HEK293 (cell line): ENCODE measurements at regions not wholly inside any gene's neighbourhood (a gene's known extent, or its start where the extent isn't known, plus 50 kb on each side); places are given as distances from the start of the nearest gene placed in this dataset.

Experiments used
- IKZF3 ChIP-seq: fragments of 450-650 bp; IDR thresholded peaks from 2 replicates; pipeline ENCODE4 v1.5.0; 2018; ENCODE audit warnings: missing biosample characterization, mild to moderate bottlenecking, missing genetic modification characterization, moderate library complexity
- KLF7 ChIP-seq: fragments of 450-650 bp; formaldehyde crosslinking; IDR thresholded peaks from 2 replicates; pipeline ENCODE4 v1.5.1; 2016; ENCODE audit warnings: missing biosample characterization, missing genetic modification characterization, borderline replicate concordance
- SP2 ChIP-seq: fragments of 450-650 bp; formaldehyde crosslinking; IDR thresholded peaks from 2 replicates; pipeline ENCODE4 v1.5.1; 2016; ENCODE audit warnings: missing biosample characterization, missing genetic modification characterization
- WT1 ChIP-seq: fragments of 450-650 bp; formaldehyde crosslinking; IDR thresholded peaks from 2 replicates; pipeline ENCODE4 v1.5.1; 2016; ENCODE audit warnings: missing biosample characterization, missing genetic modification characterization
- ZNF132 ChIP-seq: fragments of 450-650 bp; formaldehyde crosslinking; IDR thresholded peaks from 2 replicates; pipeline ENCODE4 v1.5.1; 2017; ENCODE audit warnings: missing biosample characterization, missing genetic modification characterization, borderline replicate concordance
- ZNF239 ChIP-seq: fragments of 450-650 bp; formaldehyde crosslinking; IDR thresholded peaks from 2 replicates; pipeline ENCODE4 v1.5.1; 2016; ENCODE audit warnings: missing biosample characterization, missing genetic modification characterization
- ZNF335 ChIP-seq: fragments of 450-650 bp; formaldehyde crosslinking; conservative IDR thresholded peaks from 2 replicates; pipeline ENCODE4 v1.5.1; 2016; ENCODE audit warnings: missing biosample characterization, missing genetic modification characterization
- TF ChIP-seq, protein P1 (sequence below): fragments of 450-650 bp; formaldehyde crosslinking; IDR thresholded peaks from 2 replicates; pipeline ENCODE4 v1.5.1; 2016; ENCODE audit warnings: missing biosample characterization, missing genetic modification characterization
- TF ChIP-seq, protein P2 (sequence below): fragments of 450-650 bp; formaldehyde crosslinking; IDR thresholded peaks from 2 replicates; pipeline ENCODE4 v1.5.1; 2016; ENCODE audit warnings: missing biosample characterization, missing genetic modification characterization, low read depth

DNA sequence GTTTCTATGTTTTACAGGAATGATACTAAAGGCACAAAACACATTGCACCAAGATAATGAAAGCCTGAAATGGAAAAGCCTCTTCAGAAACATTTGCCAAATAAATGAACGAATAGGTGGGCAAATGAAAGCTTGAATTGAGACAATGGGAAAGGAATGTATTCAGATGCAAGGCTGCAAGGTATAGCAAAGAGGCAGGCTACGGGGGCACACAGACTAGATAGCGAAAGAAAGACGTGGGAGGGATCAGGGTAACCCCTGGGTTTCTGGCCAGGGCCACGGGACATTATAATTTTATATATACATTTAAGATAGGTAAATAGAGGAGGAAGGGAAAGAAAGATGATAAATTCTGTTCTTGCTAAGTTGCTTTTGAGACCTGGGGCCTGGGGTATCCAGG is 95.9 kb upstream of the NLGN1 start:
- TF ChIP-seq SP2 (tag by site-specific recombination) (no peak), WT1 (no peak), ZNF335 (tag by site-specific recombination) (no peak), IKZF3 (tag by site-specific recombination) (no peak), KLF7 (no peak), ZNF239 (no peak), ZNF132 (no peak)
- TF ChIP-seq, protein P1, sequence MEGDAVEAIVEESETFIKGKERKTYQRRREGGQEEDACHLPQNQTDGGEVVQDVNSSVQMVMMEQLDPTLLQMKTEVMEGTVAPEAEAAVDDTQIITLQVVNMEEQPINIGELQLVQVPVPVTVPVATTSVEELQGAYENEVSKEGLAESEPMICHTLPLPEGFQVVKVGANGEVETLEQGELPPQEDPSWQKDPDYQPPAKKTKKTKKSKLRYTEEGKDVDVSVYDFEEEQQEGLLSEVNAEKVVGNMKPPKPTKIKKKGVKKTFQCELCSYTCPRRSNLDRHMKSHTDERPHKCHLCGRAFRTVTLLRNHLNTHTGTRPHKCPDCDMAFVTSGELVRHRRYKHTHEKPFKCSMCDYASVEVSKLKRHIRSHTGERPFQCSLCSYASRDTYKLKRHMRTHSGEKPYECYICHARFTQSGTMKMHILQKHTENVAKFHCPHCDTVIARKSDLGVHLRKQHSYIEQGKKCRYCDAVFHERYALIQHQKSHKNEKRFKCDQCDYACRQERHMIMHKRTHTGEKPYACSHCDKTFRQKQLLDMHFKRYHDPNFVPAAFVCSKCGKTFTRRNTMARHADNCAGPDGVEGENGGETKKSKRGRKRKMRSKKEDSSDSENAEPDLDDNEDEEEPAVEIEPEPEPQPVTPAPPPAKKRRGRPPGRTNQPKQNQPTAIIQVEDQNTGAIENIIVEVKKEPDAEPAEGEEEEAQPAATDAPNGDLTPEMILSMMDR (tag by site-specific recombination) = no peak
- TF ChIP-seq, protein P2, sequence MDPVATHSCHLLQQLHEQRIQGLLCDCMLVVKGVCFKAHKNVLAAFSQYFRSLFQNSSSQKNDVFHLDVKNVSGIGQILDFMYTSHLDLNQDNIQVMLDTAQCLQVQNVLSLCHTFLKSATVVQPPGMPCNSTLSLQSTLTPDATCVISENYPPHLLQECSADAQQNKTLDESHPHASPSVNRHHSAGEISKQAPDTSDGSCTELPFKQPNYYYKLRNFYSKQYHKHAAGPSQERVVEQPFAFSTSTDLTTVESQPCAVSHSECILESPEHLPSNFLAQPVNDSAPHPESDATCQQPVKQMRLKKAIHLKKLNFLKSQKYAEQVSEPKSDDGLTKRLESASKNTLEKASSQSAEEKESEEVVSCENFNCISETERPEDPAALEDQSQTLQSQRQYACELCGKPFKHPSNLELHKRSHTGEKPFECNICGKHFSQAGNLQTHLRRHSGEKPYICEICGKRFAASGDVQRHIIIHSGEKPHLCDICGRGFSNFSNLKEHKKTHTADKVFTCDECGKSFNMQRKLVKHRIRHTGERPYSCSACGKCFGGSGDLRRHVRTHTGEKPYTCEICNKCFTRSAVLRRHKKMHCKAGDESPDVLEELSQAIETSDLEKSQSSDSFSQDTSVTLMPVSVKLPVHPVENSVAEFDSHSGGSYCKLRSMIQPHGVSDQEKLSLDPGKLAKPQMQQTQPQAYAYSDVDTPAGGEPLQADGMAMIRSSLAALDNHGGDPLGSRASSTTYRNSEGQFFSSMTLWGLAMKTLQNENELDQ = no peak
